ENCODE measurements at regions not wholly inside any gene's neighbourhood (a gene's known extent, or its start where the extent isn't known, plus 50 kb on each side); places are given as distances from the start of the nearest gene placed in this dataset.

DNA sequence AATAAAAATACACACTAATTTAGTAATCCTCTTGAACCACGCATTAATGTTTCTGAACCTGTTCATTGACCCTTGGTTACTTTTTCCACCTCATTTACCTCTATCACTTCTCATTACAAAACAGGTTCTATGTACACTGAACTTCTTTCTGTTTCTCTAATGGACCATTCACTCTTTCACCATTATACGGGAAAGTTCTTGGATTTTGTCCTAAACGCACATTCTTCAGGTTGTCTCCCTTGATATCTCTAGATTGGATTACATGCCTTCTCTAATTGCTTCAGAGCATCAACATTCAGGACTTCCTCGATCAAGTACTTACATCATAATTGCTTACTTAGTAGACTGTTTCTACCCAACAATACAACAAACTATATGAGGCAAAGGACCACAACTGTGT, 359.4 kb upstream of the FSTL5 start:
- Histone ChIP-seq H2BK120ac (replicated peaks; ENCODE audit: low read depth, low read length) (no peak overlapping the region), H4K91ac (replicated peaks; ENCODE audit: insufficient read length, low read length) (no peak overlapping the region), H3K9me3 (ENCODE audit: insufficient read depth in 2 of 2, low read depth in 1 of 2, low read length in 1 of 2) (no peaks in the 10 kb centered on the region), H4K5ac (ENCODE audit: insufficient read length, low read depth, low read length) (no peak overlapping the region), H3K79me2 (ENCODE audit: control insufficient read depth in 1 of 2, insufficient read depth in 2 of 2, low read length in 2 of 2) (no peaks in the 10 kb centered on the region), H3K4me1 (replicated peaks in 1 of 4; ENCODE audit: control insufficient read depth in 3 of 4, insufficient read depth in 4 of 4, low read length in 3 of 4) (no peaks in the 10 kb centered on the region; a peak in 1 of 7 replicates), H3K4ac (replicated peaks; ENCODE audit: insufficient read length, low read depth, low read length) (no peak overlapping the region), H3K36me3 (ENCODE audit: control insufficient read depth in 2 of 4, insufficient read depth in 4 of 4, low read length in 3 of 4) (no peaks in the 10 kb centered on the region), H2BK15ac (ENCODE audit: low read length) (no peak overlapping the region), H2AK5ac (ENCODE audit: low read depth, low read length) (no peak overlapping the region), H4K8ac (ENCODE audit: extremely low read depth, insufficient read depth, low read length) (no peak overlapping the region), H2BK20ac (ENCODE audit: low read length) (no peak overlapping the region), H2BK12ac (ENCODE audit: low read depth, low read length) (no peak overlapping the region), H3K4me2 (ENCODE audit: insufficient read depth in 1 of 2, low read depth in 2 of 2, low read length in 2 of 2) (no peak overlapping the region), H3K79me1 (ENCODE audit: low read depth, low read length) (no peaks in the 10 kb centered on the region), H3K4me3 (ENCODE audit: extremely low read depth in 1 of 4, insufficient read depth in 2 of 4, low read depth in 3 of 4, low read length in 4 of 4) (no peak overlapping the region), H2AFZ (ENCODE audit: low read length) (no peak overlapping the region), H3K56ac (replicated peaks; ENCODE audit: insufficient read length, low read depth, low read length) (no peak overlapping the region), H3K9ac (replicated peaks in 1 of 4; ENCODE audit: extremely low read depth in 1 of 4, low read depth in 3 of 4, low read length in 3 of 4) (no peak overlapping the region), H3K23me2 (ENCODE audit: low read depth, low read length) (no peaks in the 10 kb centered on the region), H3K14ac (ENCODE audit: insufficient read length) (no peak overlapping the region), H4K20me1 (replicated peaks in 1 of 2; ENCODE audit: control insufficient read depth in 1 of 2, insufficient read depth in 2 of 2, low read length in 2 of 2) (no peaks in the 10 kb centered on the region), H2BK5ac (ENCODE audit: low read depth, low read length) (no peak overlapping the region), H3K18ac (ENCODE audit: extremely low read depth, low read length) (no peak overlapping the region), H3K23ac (ENCODE audit: insufficient read length) (no peak overlapping the region), H3K27me3 (replicated peaks in 1 of 4; ENCODE audit: control insufficient read depth in 3 of 4, extremely low read depth in 1 of 4, insufficient read depth in 3 of 4, low read length in 3 of 4) (no peaks in the 10 kb centered on the region), H3K27ac (ENCODE audit: low read depth, low read length) (no peak overlapping the region)
- POLR2A ChIA-PET (ENCODE audit: partially characterized antibody) = no interaction called here
- no peak for DNase-seq (ENCODE audit: low read depth in 1 of 2, low spot score in 2 of 2)
- FAIRE-seq = no peak
- 90% methylated on average over 4 of the region's 4 CpGs; no CpG with 5 or more reads in 1 of the 2 experiments for WGBS, 2 experiments (ENCODE audit: extremely low coverage in 1 of 2, insufficient coverage in 1 of 2, insufficient read length in 1 of 2, insufficient replicate concordance in 2 of 2, low coverage in 1 of 2, low lambda C conversion rate in 2 of 2, missing lambda C conversion rate in 1 of 2)
- TF ChIP-seq ASH2L (IDR thresholded peaks at IDR 0.05; ENCODE audit: low read length) (no peak), SP1 (IDR thresholded peaks at IDR 0.05; ENCODE audit: low read depth, low read length) (no peak), SIRT6 (IDR thresholded peaks at IDR 0.05; ENCODE audit: low read length) (no peak)
- CTCF ChIA-PET (ENCODE audit: partially characterized antibody) = no interaction called here

All from H1 (cell line).